ENCODE measurements at regions not wholly inside any gene's neighbourhood (a gene's known extent, or its start where the extent isn't known, plus 50 kb on each side); places are given as distances from the start of the nearest gene placed in this dataset.
A peak's percentile ranks its signal among the peaks of the same experiment; 100 is the strongest.

DNA sequence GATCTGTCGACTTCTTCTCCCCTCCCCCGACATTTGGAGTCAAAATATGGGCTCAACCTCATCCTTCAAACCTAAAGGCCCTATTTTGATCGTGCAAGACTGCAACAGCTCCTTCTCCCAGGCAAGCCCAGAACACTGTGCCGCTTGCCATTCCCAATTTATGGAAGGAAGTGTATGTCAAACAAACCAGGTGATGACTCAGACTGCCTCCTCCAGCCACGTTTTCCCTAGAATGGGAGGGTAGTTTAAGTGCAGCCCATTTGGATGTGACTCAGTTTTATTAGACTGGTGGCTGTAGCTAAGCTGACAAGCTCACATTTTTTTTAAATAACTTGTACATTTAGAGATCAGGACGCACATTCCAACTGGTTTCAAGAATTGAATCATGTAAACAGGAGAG lies 570.4 kb upstream of the DIPK2B start:
- DNase-seq, result peak in 1 of 2 donors; percentile 50
- WGBS, 2 donors, result 11 to 19% methylated on average over 6 of the region's 6 CpGs

DNA sequence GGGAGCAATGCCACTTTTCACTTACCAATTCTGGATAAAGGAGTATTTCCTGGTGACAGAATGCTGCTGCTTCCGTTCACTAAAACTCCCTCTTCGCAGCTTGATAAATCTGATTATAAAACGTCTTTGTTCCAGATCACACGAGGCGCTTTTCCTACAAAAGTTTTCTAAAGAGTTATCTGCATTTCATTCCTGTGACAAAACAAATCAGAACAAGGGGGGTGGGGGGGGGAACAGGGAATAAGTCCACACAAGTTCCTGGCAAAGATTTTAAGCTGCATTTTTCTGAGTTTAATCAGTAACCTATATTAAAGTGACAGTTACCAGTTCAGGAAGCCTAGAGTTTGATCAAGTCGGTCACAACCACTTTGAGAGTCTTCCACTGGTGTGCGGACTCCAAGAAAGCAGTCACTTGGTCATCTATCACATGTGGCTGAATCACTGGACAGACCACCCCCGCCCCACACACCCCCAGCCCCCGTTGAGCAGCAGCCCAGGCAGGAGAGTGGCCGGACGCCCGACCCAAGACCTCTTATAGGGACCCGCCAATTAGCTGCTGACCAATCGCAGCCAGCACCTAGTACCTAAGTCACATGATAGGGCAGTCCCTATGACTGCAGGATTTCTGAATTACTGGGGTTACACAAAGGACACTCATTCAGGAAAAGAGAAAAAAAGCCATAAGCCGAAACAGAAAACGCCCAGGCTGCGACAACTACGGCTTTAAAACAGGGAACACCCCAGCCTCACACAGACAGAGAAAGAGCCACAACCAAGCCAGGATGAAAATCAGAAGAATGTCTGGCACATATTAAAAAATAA lies 569.3 kb upstream of the DIPK2B start:
- 2 to 25% methylated on average over 9 to 18 of the region's 18 CpGs for WGBS, 2 donors
- peak; percentile 82 to 83 for DNase-seq
- Histone ChIP-seq H3K36me3 (no peaks in the 10 kb centered on the region), H3K4me1 (peaks cover 7 to 10% (median 9%) of the 10 kb centered on the region in 4 donors), H3K27me3 (no peaks in the 10 kb centered on the region), H3K4me3 (peak overlapping the region; percentile 29 to 54 (median 40)), H3K9me3 (no peaks in the 10 kb centered on the region), H3K27ac (peak overlapping the region; percentile 84 to 85 (median 85))
- peak; percentile 93 for ATAC-seq (ENCODE audit: low FRiP score in 2 of 2)
- peak; percentile 56 to 86 for TF ChIP-seq POLR2AphosphoS5 (IDR thresholded peaks at IDR 0.05)
- TF ChIP-seq, protein P1, sequence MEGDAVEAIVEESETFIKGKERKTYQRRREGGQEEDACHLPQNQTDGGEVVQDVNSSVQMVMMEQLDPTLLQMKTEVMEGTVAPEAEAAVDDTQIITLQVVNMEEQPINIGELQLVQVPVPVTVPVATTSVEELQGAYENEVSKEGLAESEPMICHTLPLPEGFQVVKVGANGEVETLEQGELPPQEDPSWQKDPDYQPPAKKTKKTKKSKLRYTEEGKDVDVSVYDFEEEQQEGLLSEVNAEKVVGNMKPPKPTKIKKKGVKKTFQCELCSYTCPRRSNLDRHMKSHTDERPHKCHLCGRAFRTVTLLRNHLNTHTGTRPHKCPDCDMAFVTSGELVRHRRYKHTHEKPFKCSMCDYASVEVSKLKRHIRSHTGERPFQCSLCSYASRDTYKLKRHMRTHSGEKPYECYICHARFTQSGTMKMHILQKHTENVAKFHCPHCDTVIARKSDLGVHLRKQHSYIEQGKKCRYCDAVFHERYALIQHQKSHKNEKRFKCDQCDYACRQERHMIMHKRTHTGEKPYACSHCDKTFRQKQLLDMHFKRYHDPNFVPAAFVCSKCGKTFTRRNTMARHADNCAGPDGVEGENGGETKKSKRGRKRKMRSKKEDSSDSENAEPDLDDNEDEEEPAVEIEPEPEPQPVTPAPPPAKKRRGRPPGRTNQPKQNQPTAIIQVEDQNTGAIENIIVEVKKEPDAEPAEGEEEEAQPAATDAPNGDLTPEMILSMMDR (IDR thresholded peaks at IDR 0.05), result no peak
- TF ChIP-seq EP300 (IDR thresholded peaks at IDR 0.05), result no peak
- TF ChIP-seq POLR2A (IDR thresholded peaks at IDR 0.05), result peak in 3 of 4 donors; percentile 25 to 63 (median 33)

More for the DNA sequence above, 570.4 kb upstream of the DIPK2B start:
- ATAC-seq (ENCODE audit: low FRiP score in 2 of 2), result peak; percentile 29 to 70
- Histone ChIP-seq H3K9me3 (no peaks in the 10 kb centered on the region), H3K4me1 (peaks cover 7 to 10% (median 9%) of the 10 kb centered on the region in 4 donors), H3K4me3 (peak overlapping the region in 3 of 4 donors; percentile 31 to 54 (median 49)), H3K36me3 (no peaks in the 10 kb centered on the region), H3K27me3 (no peaks in the 10 kb centered on the region), H3K27ac (peak overlapping the region; percentile 84 to 85 (median 85))
- TF ChIP-seq POLR2A (IDR thresholded peaks at IDR 0.05), result peak in 1 of 4 donors; percentile 38
- no peak for TF ChIP-seq EP300 (IDR thresholded peaks at IDR 0.05)
- peak; percentile 65 to 73 for TF ChIP-seq POLR2AphosphoS5 (IDR thresholded peaks at IDR 0.05)

DNA sequence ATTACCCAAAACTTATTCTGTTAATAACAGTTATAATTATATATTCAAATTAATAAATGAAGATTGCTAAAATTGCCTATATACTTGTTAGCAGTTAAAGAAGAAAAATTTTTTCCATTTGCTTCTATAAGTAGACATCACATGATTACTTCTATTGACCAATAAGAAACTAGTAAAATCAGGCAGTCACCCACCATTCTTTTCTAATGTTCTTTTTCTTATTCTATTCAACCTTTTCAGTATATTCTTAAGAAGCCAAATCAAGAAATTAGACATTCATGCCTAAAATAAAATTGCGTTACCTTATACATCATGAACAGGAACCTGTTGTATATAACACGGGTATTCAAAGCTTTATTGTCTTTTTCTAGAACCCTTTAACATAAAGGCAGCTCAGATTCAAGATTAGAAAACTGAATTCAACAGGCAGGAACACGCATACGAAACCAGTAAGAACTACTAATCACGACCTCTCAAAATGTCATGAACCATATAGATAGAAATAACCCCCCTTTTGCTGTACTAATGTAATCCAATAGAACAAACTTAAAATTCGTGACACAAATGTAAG lies 568.1 kb upstream of the DIPK2B start:
- WGBS, 2 donors, result 13 to 34% methylated on average over 6 of the region's 6 CpGs
- H3K4me1 ChIP-seq, result peaks cover 8 to 10% (median 9%) of the 10 kb centered on the region in 4 donors
- TF ChIP-seq, protein P1 (IDR thresholded peaks at IDR 0.05), result no peak
- TF ChIP-seq POLR2A (IDR thresholded peaks at IDR 0.05), result no peak
- no peak for TF ChIP-seq POLR2AphosphoS5 (IDR thresholded peaks at IDR 0.05)
- TF ChIP-seq EP300 (IDR thresholded peaks at IDR 0.05), result no peak

DNA sequence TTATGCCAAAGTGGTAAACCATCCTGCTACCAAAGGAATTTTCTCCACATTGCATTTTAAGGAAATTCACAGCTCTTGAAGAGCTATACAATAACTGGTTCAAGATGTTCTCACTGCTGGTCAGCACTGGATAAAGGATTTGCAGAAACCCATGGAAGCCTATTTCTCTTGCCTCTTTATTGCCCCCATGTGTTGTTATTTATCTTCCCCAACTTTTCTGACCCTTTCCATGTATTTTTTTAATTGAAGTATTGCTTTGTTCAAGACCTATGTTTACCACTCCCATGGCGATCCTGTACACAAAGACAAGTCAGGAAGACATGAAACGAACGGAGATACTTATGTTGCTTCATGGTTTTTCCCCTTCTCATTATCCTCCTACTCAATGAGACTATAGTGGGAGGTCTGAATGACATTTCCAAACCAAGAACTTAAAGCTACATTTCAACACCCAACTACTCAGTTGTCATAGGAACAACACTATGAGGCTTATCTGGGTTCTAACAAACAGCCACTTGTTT lies 566.4 kb upstream of the DIPK2B start:
- H3K4me1 ChIP-seq, result peaks cover 4 to 25% (median 9%) of the 10 kb centered on the region in 4 donors
- no peaks in the 10 kb centered on the region for H3K36me3 ChIP-seq
- peak overlapping the region; percentile 18 to 85 (median 84) for H3K27ac ChIP-seq
- ATAC-seq (ENCODE audit: low FRiP score in 2 of 2) (no peak), DNase-seq (no peak)
- WGBS, 2 donors, result 21 to 40% methylated on average over 3 of the region's 3 CpGs
- TF ChIP-seq, protein P1 (IDR thresholded peaks at IDR 0.05), result no peak
- TF ChIP-seq POLR2AphosphoS5 (IDR thresholded peaks at IDR 0.05) (peak in 1 of 2 donors; percentile 44), POLR2A (IDR thresholded peaks at IDR 0.05) (peak in 1 of 4 donors; percentile 18)
- no peaks in the 10 kb centered on the region for H3K27me3 ChIP-seq
- H3K9me3 ChIP-seq, result no peaks in the 10 kb centered on the region
- peak overlapping the region in 3 of 4 donors; percentile 31 to 54 (median 49) for H3K4me3 ChIP-seq

More for the DNA sequence above, 568.1 kb upstream of the DIPK2B start:
- ATAC-seq (ENCODE audit: low FRiP score in 2 of 2) (no peak), DNase-seq (no peak)
- Histone ChIP-seq H3K9me3 (no peaks in the 10 kb centered on the region), H3K27me3 (no peaks in the 10 kb centered on the region), H3K27ac (peak overlapping the region; percentile 84 to 85 (median 85)), H3K4me3 (peak overlapping the region in 3 of 4 donors; percentile 31 to 54 (median 49)), H3K36me3 (no peaks in the 10 kb centered on the region)

DNA sequence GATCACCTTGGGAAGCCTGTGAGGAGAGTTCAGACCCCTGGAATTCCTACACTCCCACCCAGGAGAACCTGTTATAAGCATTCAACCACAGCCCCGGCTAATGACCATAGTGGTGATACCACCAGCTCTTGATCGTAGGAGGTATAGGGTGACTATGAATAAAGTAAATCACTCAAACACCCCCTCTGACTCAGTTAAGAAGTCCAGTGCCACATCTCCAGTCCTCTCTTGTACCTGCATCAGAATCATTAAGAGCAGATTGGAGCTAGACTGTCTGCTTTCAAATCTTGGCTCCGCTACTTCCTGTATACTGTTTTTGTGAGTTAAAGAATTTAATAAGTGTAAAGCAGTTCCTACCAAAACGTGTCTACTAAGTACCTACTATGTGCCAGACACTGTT lies 565.1 kb upstream of the DIPK2B start:
- peak overlapping the region in 1 of 4 donors; percentile 54 for H3K4me3 ChIP-seq
- 61 to 67% methylated on average over 3 to 4 of the region's 4 CpGs for WGBS, 2 donors

More for the DNA sequence above, 565.1 kb upstream of the DIPK2B start:
- DNase-seq (no peak), ATAC-seq (ENCODE audit: low FRiP score in 2 of 2) (no peak)
- H3K27ac ChIP-seq, result peak overlapping the region in 2 of 4 donors; percentile 7 to 11
- peaks cover 0 to 25% (median 4%) of the 10 kb centered on the region in 4 donors for H3K4me1 ChIP-seq
- H3K36me3 ChIP-seq, result no peaks in the 10 kb centered on the region
- H3K27me3 ChIP-seq, result no peaks in the 10 kb centered on the region
- no peak for TF ChIP-seq POLR2A (IDR thresholded peaks at IDR 0.05)
- no peak for TF ChIP-seq POLR2AphosphoS5 (IDR thresholded peaks at IDR 0.05)
- TF ChIP-seq EP300 (IDR thresholded peaks at IDR 0.05), result no peak
- TF ChIP-seq, protein P1 (IDR thresholded peaks at IDR 0.05), result no peak
- H3K9me3 ChIP-seq, result no peaks in the 10 kb centered on the region
